CD4-positive, CD25-positive, alpha-beta regulatory T cell (primary cell): ENCODE measurements at regions not wholly inside any gene's neighbourhood (a gene's known extent, or its start where the extent isn't known, plus 50 kb on each side); places are given as distances from the start of the nearest gene placed in this dataset.

Experiments
- ATAC-seq, 2 donors: fragments of 150-1000 bp; cut with Tn5 transposase; one replicate each; pipeline ENCODE4 v1.10.0; 2021; ENCODE audit warnings: low read depth in 2 of 2, moderate number of reproducible peaks in 2 of 2, moderate library complexity in 1 of 2
- DNase-seq, 3 donors: peaks; one replicate each; pipeline versions ENCODE4 v3.0.0 to v3.0.0-alpha.2; 2012 to 2022; ENCODE audit warnings: mixed read lengths in 1 of 3
- H3K27ac ChIP-seq: one replicate; pipeline ENCODE4 v1.7.0; 2013; ENCODE audit warnings: mild to moderate bottlenecking, low read length; ENCODE audit not compliant: insufficient read depth, poor library complexity, severe bottlenecking
- H3K27me3 ChIP-seq: one replicate; pipeline ENCODE4 v1.7.0; 2013; ENCODE audit warnings: low read length; ENCODE audit not compliant: control insufficient read depth, insufficient read depth
- H3K36me3 ChIP-seq: one replicate; pipeline ENCODE4 v1.7.0; 2013; ENCODE audit warnings: mild to moderate bottlenecking, low read length, moderate library complexity; ENCODE audit not compliant: control insufficient read depth, insufficient read depth
- H3K4me1 ChIP-seq: 2 replicates; pipeline ENCODE4 v1.7.0; 2013; ENCODE audit warnings: mild to moderate bottlenecking, low read length; ENCODE audit not compliant: insufficient read depth, control insufficient read depth, poor library complexity, severe bottlenecking
- H3K4me3 ChIP-seq: one replicate; pipeline ENCODE4 v1.7.0; 2013; ENCODE audit warnings: low read depth, mild to moderate bottlenecking, low read length, moderate library complexity
- H3K9me3 ChIP-seq, 2 experiments: 1 replicate in 1 of 2; 2 replicates in 1 of 2; pipeline ENCODE4 v1.7.0; 2013; ENCODE audit warnings: low read length in 2 of 2, mild to moderate bottlenecking in 1 of 2, moderate library complexity in 1 of 2; ENCODE audit not compliant: control insufficient read depth in 2 of 2
- H3K27ac Mint-ChIP-seq, 3 donors: one replicate each; pipeline ENCODE4 v1.8.0; 2020 to 2022; ENCODE audit warnings: mild to moderate bottlenecking in 3 of 3, mixed read lengths in 3 of 3, moderate library complexity in 2 of 3
- H3K27me3 Mint-ChIP-seq: one replicate; pipeline ENCODE4 v1.8.0; 2022; ENCODE audit warnings: mild to moderate bottlenecking, mixed read lengths
- H3K36me3 Mint-ChIP-seq: one replicate; pipeline ENCODE4 v1.8.0; 2020; ENCODE audit warnings: mixed read lengths
- H3K4me1 Mint-ChIP-seq, 4 donors: one replicate each; pipeline ENCODE4 v1.8.0; 2020 to 2022; ENCODE audit warnings: mixed read lengths in 4 of 4, mild to moderate bottlenecking in 1 of 4
- H3K4me3 Mint-ChIP-seq, 4 donors: one replicate each; pipeline ENCODE4 v1.8.0; 2020 to 2022; ENCODE audit warnings: mild to moderate bottlenecking in 4 of 4, mixed read lengths in 4 of 4, moderate library complexity in 3 of 4
- H3K9me3 Mint-ChIP-seq, 7 donors: one replicate each; pipeline ENCODE4 v1.8.0; 2020 to 2022; ENCODE audit warnings: mixed read lengths in 7 of 7, mild to moderate bottlenecking in 3 of 7, moderate library complexity in 2 of 7

GRCh38 chr6:150651808-150652470, 52.3 kb downstream of the PLEKHG1 start:
- Mint-ChIP-seq H3K4me3 (no peak overlapping the region), H3K27ac (no peak overlapping the region), H3K27me3 (no peaks in the 10 kb centered on the region), H3K36me3 (no peaks in the 10 kb centered on the region), H3K4me1 (no peaks in the 10 kb centered on the region), H3K9me3 (no peaks in the 10 kb centered on the region)
- Histone ChIP-seq H3K36me3 (no peaks in the 10 kb centered on the region), H3K27me3 (no peaks in the 10 kb centered on the region), H3K4me1 (no peaks in the 10 kb centered on the region), H3K27ac (no peak overlapping the region), H3K9me3 (no peaks in the 10 kb centered on the region), H3K4me3 (no peak overlapping the region)
- no peak for ATAC-seq
- no peak for DNase-seq

DNA sequence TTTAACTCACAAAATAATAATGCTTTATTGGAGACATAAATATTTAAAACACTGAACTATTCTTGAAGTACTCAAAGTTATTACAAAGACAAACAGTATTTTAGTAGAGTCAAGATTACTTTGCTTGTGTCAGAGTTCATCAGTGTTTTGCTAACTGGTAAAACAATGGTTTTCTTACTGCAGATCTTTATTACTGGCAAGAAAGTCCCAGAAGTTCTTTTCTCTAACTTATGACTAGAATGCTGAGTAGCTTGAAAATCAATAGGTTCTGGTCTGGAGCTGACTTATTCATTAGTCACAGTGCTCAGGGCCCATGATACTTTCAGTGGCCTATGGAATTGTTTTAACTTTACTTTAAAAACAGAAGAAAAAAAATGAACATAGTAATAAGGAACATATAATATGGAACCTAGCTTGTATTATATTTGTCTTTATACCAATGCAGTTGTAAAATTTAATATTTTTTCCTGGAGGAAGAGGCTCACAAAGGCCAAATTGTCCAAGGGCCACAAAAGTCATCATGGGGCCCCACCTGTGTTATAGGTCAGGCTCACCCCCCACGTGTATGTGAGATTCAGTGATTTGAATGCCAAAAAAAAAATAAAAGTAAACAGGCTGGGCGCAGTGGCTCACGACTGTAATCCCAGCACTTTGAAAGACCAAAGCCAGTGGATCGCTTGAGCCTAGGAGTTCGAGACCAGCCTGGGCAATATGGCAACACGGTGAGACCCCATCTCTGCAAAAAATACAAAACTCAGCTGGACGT, 53.3 kb downstream of the PLEKHG1 start:
- Mint-ChIP-seq H3K36me3 (no peaks in the 10 kb centered on the region), H3K27ac (no peak overlapping the region), H3K4me1 (no peaks in the 10 kb centered on the region), H3K9me3 (no peaks in the 10 kb centered on the region), H3K27me3 (no peaks in the 10 kb centered on the region), H3K4me3 (no peak overlapping the region)
- Histone ChIP-seq H3K9me3 (no peaks in the 10 kb centered on the region), H3K27me3 (no peaks in the 10 kb centered on the region), H3K4me1 (no peaks in the 10 kb centered on the region), H3K36me3 (no peaks in the 10 kb centered on the region), H3K4me3 (no peak overlapping the region), H3K27ac (no peak overlapping the region)
- ATAC-seq (no peak), DNase-seq (no peak)

GRCh38 chr6:150654608-150655007, 54.9 kb downstream of the PLEKHG1 start:
- no peaks in the 10 kb centered on the region for H3K4me1 Mint-ChIP-seq
- DNase-seq (no peak), ATAC-seq (no peak)
- no peaks in the 10 kb centered on the region for H3K4me1 ChIP-seq
- no peak overlapping the region for H3K27ac ChIP-seq
- H3K9me3 Mint-ChIP-seq, result no peaks in the 10 kb centered on the region
- no peak overlapping the region for H3K27ac Mint-ChIP-seq
- H3K27me3 ChIP-seq, result no peaks in the 10 kb centered on the region
- H3K36me3 Mint-ChIP-seq, result no peaks in the 10 kb centered on the region
- H3K4me3 Mint-ChIP-seq, result no peak overlapping the region
- no peaks in the 10 kb centered on the region for H3K36me3 ChIP-seq
- H3K27me3 Mint-ChIP-seq, result no peaks in the 10 kb centered on the region
- H3K4me3 ChIP-seq, result no peak overlapping the region
- H3K9me3 ChIP-seq, result no peaks in the 10 kb centered on the region

GRCh38 chr6:150656156-150656555, 56.5 kb downstream of the PLEKHG1 start:
- Histone ChIP-seq H3K27ac (no peak overlapping the region), H3K4me3 (no peak overlapping the region), H3K27me3 (no peaks in the 10 kb centered on the region), H3K9me3 (no peaks in the 10 kb centered on the region), H3K4me1 (no peaks in the 10 kb centered on the region), H3K36me3 (no peaks in the 10 kb centered on the region)
- Mint-ChIP-seq H3K27me3 (no peaks in the 10 kb centered on the region), H3K4me1 (no peaks in the 10 kb centered on the region), H3K9me3 (no peaks in the 10 kb centered on the region), H3K27ac (no peak overlapping the region), H3K4me3 (no peak overlapping the region), H3K36me3 (no peaks in the 10 kb centered on the region)
- DNase-seq (no peak), ATAC-seq (no peak)

- Mint-ChIP-seq H3K9me3 (no peaks in the 10 kb centered on the region), H3K4me3 (no peak overlapping the region), H3K36me3 (no peaks in the 10 kb centered on the region), H3K4me1 (no peaks in the 10 kb centered on the region), H3K27me3 (no peaks in the 10 kb centered on the region), H3K27ac (no peak overlapping the region)
- Histone ChIP-seq H3K4me1 (no peaks in the 10 kb centered on the region), H3K27me3 (no peaks in the 10 kb centered on the region), H3K9me3 (no peaks in the 10 kb centered on the region), H3K4me3 (no peak overlapping the region), H3K36me3 (no peaks in the 10 kb centered on the region), H3K27ac (no peak overlapping the region)
- ATAC-seq (no peak), DNase-seq (no peak)
These were observed 58.7 kb downstream of the PLEKHG1 start for GRCh38 chr6:150658421-150658820.

DNA sequence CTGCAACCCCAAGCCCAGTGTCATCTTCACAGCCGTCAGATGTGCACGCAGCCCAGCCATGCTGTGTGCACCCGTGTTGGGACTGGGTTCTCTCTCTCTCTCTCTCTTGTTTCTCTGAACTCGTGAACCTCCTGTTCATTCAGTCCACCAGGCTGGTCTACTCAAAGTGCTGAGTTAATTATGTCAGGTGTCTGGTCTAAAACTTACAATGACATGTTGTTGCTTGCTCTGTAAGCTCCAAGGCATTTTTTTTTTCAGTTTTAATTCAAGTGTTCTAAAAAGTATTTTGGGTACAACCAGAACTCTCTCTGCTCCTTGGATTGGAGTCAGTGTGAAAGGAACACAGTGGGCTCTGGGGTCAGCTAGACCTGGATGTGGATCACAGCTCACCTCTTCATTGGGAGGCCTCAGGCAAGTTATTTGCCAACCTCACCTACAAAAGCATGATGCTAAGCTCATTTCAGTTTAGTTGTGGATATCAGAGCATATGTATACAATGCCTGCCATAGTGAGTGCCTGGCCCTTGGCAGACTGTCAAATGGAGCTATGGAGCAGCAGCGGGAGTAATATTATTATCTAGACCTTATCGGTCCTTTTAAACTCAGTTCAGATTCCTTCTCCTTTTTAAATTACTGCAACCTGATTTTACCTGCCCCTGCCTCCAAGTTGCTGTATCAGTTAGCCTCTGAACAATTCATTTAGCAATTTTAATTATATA, 59.5 kb downstream of the PLEKHG1 start:
- H3K4me3 ChIP-seq, result no peak overlapping the region
- Mint-ChIP-seq H3K4me1 (no peaks in the 10 kb centered on the region), H3K4me3 (no peak overlapping the region), H3K9me3 (no peaks in the 10 kb centered on the region), H3K36me3 (no peaks in the 10 kb centered on the region), H3K27me3 (no peaks in the 10 kb centered on the region), H3K27ac (no peak overlapping the region)
- no peak for ATAC-seq
- no peaks in the 10 kb centered on the region for H3K27me3 ChIP-seq
- H3K9me3 ChIP-seq, result no peaks in the 10 kb centered on the region
- no peak overlapping the region for H3K27ac ChIP-seq
- no peak for DNase-seq
- no peaks in the 10 kb centered on the region for H3K4me1 ChIP-seq
- no peaks in the 10 kb centered on the region for H3K36me3 ChIP-seq

GRCh38 chr6:150661216-150662007, 61.7 kb downstream of the PLEKHG1 start:
- Mint-ChIP-seq H3K4me3 (no peak overlapping the region), H3K36me3 (no peaks in the 10 kb centered on the region), H3K27ac (no peak overlapping the region), H3K27me3 (no peaks in the 10 kb centered on the region), H3K4me1 (no peaks in the 10 kb centered on the region), H3K9me3 (no peaks in the 10 kb centered on the region)
- Histone ChIP-seq H3K27me3 (no peaks in the 10 kb centered on the region), H3K36me3 (no peaks in the 10 kb centered on the region), H3K27ac (no peak overlapping the region), H3K4me3 (no peak overlapping the region), H3K4me1 (no peaks in the 10 kb centered on the region), H3K9me3 (no peaks in the 10 kb centered on the region)
- no peak for DNase-seq
- ATAC-seq, result no peak
